SK-N-SH (cell line): ENCODE measurements at regions not wholly inside any gene's neighbourhood (a gene's known extent, or its start where the extent isn't known, plus 50 kb on each side); places are given as distances from the start of the nearest gene placed in this dataset.
A peak's percentile ranks its signal among the peaks of the same experiment; 100 is the strongest.

Experiments
- CTCF ChIA-PET: fragments of 300-600, 350-600 bp; formaldehyde crosslinking; extraction: SDS; loops from one replicate; lab custom pipeline; 2021; lab: Yijun Ruan, JAX
- POLR2A ChIA-PET: fragments of 350-600 bp; sonication (Branson Sonifier 250); formaldehyde crosslinking; extraction: SDS; loops from one replicate; lab custom pipeline; 2020; ENCODE audit warnings: antibody characterized with exemption, inconsistent platforms; lab: Yijun Ruan, JAX
- DNase-seq: peaks from one replicate; pipeline ENCODE4 v3.0.0; 2012
- H2AFZ ChIP-seq: fragments of 200-600 bp; sonication (generic); 2 replicates; pipeline ENCODE4 v1.8.1; 2016; ENCODE audit warnings: antibody characterized with exemption, mild to moderate bottlenecking, low read depth
- H3F3A ChIP-seq: fragments of 200-600 bp; sonication (generic); replicated peaks from 2 replicates; pipeline ENCODE3; 2016; ENCODE audit warnings: antibody characterized with exemption, mild to moderate bottlenecking; ENCODE audit not compliant: insufficient read depth
- H3K27ac ChIP-seq, 2 experiments: fragments of 200-500 bp in 1 of 2; fragments of 200-600 bp in 1 of 2; sonication (Bioruptor generic) in 1 of 2; sonication (generic), shearing (Covaris generic) in 1 of 2; 2 replicates each; pipeline versions ENCODE4 v1.5.1 to v1.6.1; 2014 to 2016; ENCODE audit warnings: low read depth in 2 of 2, inconsistent platforms in 1 of 2, low read length in 1 of 2, mild to moderate bottlenecking in 1 of 2, mixed read lengths in 1 of 2
- H3K27me3 ChIP-seq: fragments of 200-600 bp; sonication (generic), shearing (Covaris generic); 2 replicates; pipeline ENCODE4 v1.6.1; 2016; ENCODE audit warnings: mixed run types; ENCODE audit not compliant: insufficient read depth
- H3K36me3 ChIP-seq, 2 experiments: fragments of 200-500 bp in 1 of 2; fragments of 200-600 bp in 1 of 2; sonication (Bioruptor generic) in 1 of 2; sonication (generic) in 1 of 2; replicated peaks in 1 of 2; 2 replicates each; pipeline versions ENCODE3 to v1.5.1; 2014 to 2016; ENCODE audit warnings: low read length in 1 of 2, mild to moderate bottlenecking in 1 of 2; ENCODE audit not compliant: insufficient read depth in 2 of 2, control insufficient read depth in 1 of 2
- H3K4me1 ChIP-seq, 2 experiments: fragments of 200-500 bp in 1 of 2; fragments of 200-600 bp in 1 of 2; sonication (Bioruptor generic) in 1 of 2; sonication (generic), shearing (Covaris generic) in 1 of 2; 2 replicates each; pipeline versions ENCODE4 v1.5.1 to v1.6.1; 2014 to 2016; ENCODE audit warnings: low read depth in 1 of 2, low read length in 1 of 2, mixed run types in 1 of 2; ENCODE audit not compliant: insufficient read depth in 2 of 2, control insufficient read depth in 1 of 2
- H3K4me2 ChIP-seq: fragments of 200-600 bp; sonication (generic), shearing (Covaris generic); 2 replicates; pipeline ENCODE4 v1.6.1; 2017; ENCODE audit warnings: mixed run types
- H3K4me3 ChIP-seq, 2 experiments: fragments of 200-500 bp in 1 of 2; fragments of 200-600 bp in 1 of 2; sonication (Bioruptor generic) in 1 of 2; sonication (generic), shearing (Covaris generic) in 1 of 2; 2 replicates each; pipeline versions ENCODE4 v1.5.1 to v1.8.1; 2014 to 2016; ENCODE audit warnings: low read depth in 2 of 2, inconsistent platforms in 1 of 2, low read length in 1 of 2, mild to moderate bottlenecking in 1 of 2, mixed read lengths in 1 of 2, moderate library complexity in 1 of 2
- H3K79me2 ChIP-seq: fragments of 200-600 bp; sonication (generic); 2 replicates; pipeline ENCODE4 v1.8.1; 2017; ENCODE audit warnings: mild to moderate bottlenecking; ENCODE audit not compliant: insufficient read depth
- H3K9ac ChIP-seq: fragments of 200-600 bp; sonication (generic); 2 replicates; pipeline ENCODE4 v1.6.1; 2017; ENCODE audit warnings: mixed run types
- H3K9me2 ChIP-seq: fragments of 200-600 bp; sonication (generic); 2 replicates; pipeline ENCODE4 v1.6.1; 2017; ENCODE audit warnings: mixed run types
- H3K9me3 ChIP-seq: fragments of 200-600 bp; sonication (generic); 2 replicates; pipeline ENCODE4 v1.6.1; 2017; ENCODE audit warnings: mixed run types, mild to moderate bottlenecking, moderate library complexity
- H4K20me1 ChIP-seq: fragments of 200-600 bp; sonication (generic); 2 replicates; pipeline ENCODE4 v1.6.1; 2017; ENCODE audit warnings: mild to moderate bottlenecking, mixed run types; ENCODE audit not compliant: insufficient read depth
- CTCF ChIP-seq: fragments of 200-600 bp; sonication (generic); IDR thresholded peaks from 2 replicates; pipeline ENCODE4 v1.6.1; 2017; ENCODE audit warnings: antibody characterized with exemption, mild to moderate bottlenecking, moderate library complexity
- EP300 ChIP-seq, 2 experiments: IDR thresholded peaks; 2 replicates each; pipeline versions ENCODE4 v1.4.0 to v1.6.1; 2012; ENCODE audit warnings: borderline replicate concordance in 1 of 2, low read depth in 1 of 2, low read length in 1 of 2
- EZH2phosphoT487 ChIP-seq: fragments of 200-600 bp; sonication (generic); IDR thresholded peaks from 2 replicates; pipeline ENCODE4 v1.6.1; 2017; ENCODE audit warnings: low read depth, mixed run types, mild to moderate bottlenecking, antibody characterized with exemption, moderate library complexity, borderline replicate concordance
- FOSL2 ChIP-seq: IDR thresholded peaks from 2 replicates; pipeline ENCODE4 v1.4.0; 2012; ENCODE audit warnings: low read depth, mild to moderate bottlenecking, moderate library complexity, borderline replicate concordance
- FOXM1 ChIP-seq: IDR thresholded peaks from 2 replicates; pipeline ENCODE4 v1.4.0; 2012; ENCODE audit warnings: low read depth, mild to moderate bottlenecking
- MAX ChIP-seq: IDR thresholded peaks from 2 replicates; pipeline ENCODE4 v1.4.0; 2012; ENCODE audit warnings: low read depth
- MXI1 ChIP-seq: IDR thresholded peaks from 2 replicates; pipeline ENCODE4 v1.6.1; 2012; ENCODE audit warnings: mild to moderate bottlenecking, low read depth, low read length, improper control_type of control experiment
- NRF1 ChIP-seq: IDR thresholded peaks from 2 replicates; pipeline ENCODE4 v1.6.1; 2012; ENCODE audit warnings: low read depth, mild to moderate bottlenecking, low read length
- PBX3 ChIP-seq: IDR thresholded peaks from 2 replicates; pipeline ENCODE4; 2012
- POLR2AphosphoS5 ChIP-seq: IDR thresholded peaks from 2 replicates; pipeline ENCODE4 v1.6.1; 2012; ENCODE audit warnings: low read depth, low read length
- SMC3 ChIP-seq: IDR thresholded peaks from 2 replicates; pipeline ENCODE4 v1.6.1; 2012; ENCODE audit warnings: low read depth, low read length, improper control_type of control experiment
- TCF12 ChIP-seq: IDR thresholded peaks from 2 replicates; pipeline ENCODE4 v1.4.0; 2012
- TEAD4 ChIP-seq: IDR thresholded peaks from 2 replicates; pipeline ENCODE4 v1.4.0; 2012; ENCODE audit warnings: mild to moderate bottlenecking, borderline replicate concordance; ENCODE audit not compliant: insufficient read depth
- USF2 ChIP-seq: fragments of 150-350 bp; IDR thresholded peaks from 2 replicates; pipeline ENCODE4 v1.6.1; 2017; ENCODE audit warnings: antibody characterized with exemption, low read length, low read depth, borderline replicate concordance
- YY1 ChIP-seq: IDR thresholded peaks from 2 replicates; pipeline ENCODE4 v1.4.0; 2012; ENCODE audit warnings: low read depth, mild to moderate bottlenecking
- WGBS: methylation state at CpG from one replicate; pipeline ENCODE4 v1.1.6; 2017; ENCODE audit warnings: low lambda C conversion rate; 5-methylcytosine and 5-hydroxymethylcytosine counted together

DNA sequence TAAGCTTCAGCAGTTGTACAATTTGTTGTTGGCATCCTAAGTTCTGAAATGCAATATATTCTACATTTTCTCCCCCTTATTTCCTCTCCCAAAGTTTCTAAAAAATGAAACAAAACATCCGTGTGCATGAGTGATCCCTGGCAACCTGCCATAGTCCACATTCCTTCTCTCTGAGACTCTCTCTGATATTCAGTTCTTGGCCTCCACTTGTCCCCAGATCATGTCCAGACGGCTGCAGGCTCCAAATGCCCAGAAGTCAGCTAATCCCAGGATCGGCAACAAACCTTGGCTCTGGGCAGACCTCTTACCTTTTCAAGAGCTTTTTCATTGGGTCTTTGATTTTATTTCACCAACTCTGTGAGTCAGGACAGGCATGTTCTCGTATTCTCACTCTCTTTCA, 187.8 kb downstream of the ETS2 start (continued):
- TF ChIP-seq EZH2phosphoT487 (no peak), MXI1 (no peak), POLR2AphosphoS5 (peak; percentile 61; the same call in 1 of the 2 replicates), SMC3 (no peak)

GRCh38 chr21:38992737-38993136, 187.0 kb downstream of the ETS2 start:
- peak overlapping the region; percentile 33; the same call in 1 of the 2 replicates for H3K4me2 ChIP-seq
- peaks cover 29 to 70% of the 10 kb centered on the region in 2 experiments for H3K4me1 ChIP-seq
- POLR2A ChIA-PET: no interaction called here
- peaks cover 10% of the 10 kb centered on the region for H3F3A ChIP-seq
- no peaks in the 10 kb centered on the region for H3K36me3 ChIP-seq
- WGBS: 77% methylated on average over 3 of the region's 3 CpGs
- H3K9me2 ChIP-seq: no peaks in the 10 kb centered on the region
- no peak for TF ChIP-seq USF2
- no peak for TF ChIP-seq NRF1
- TF ChIP-seq MAX: no peak
- TF ChIP-seq EP300 (IDR thresholded peaks at IDR 0.05; ENCODE audit: borderline replicate concordance in 1 of 2, low read depth in 1 of 2, low read length in 1 of 2): no peak
- no peak for TF ChIP-seq TCF12
- TF ChIP-seq PBX3: no peak
- no peak for TF ChIP-seq FOSL2
- TF ChIP-seq YY1: no peak
- no peak for TF ChIP-seq TEAD4
- TF ChIP-seq, all 33 proteins: peak for 0
- no peak overlapping the region for H3K9ac ChIP-seq
- H4K20me1 ChIP-seq: no peaks in the 10 kb centered on the region
- CTCF ChIA-PET: interaction anchor here (1.4 to 2.2 kb wide), 2 partner anchors 10 to 34 kb away, joined by 3 to 5 read pairs; no protein-coding TSS in a partner anchor
- no peaks in the 10 kb centered on the region for H3K9me3 ChIP-seq
- H3K4me3 ChIP-seq: no peak overlapping the region
- DNase-seq: no peak
- no peak overlapping the region for H2AFZ ChIP-seq
- H3K27ac ChIP-seq: peak overlapping the region in 1 of 2 experiments; percentile 72; a peak in 2 of 4 replicates
- no peaks in the 10 kb centered on the region for H3K27me3 ChIP-seq
- no peaks in the 10 kb centered on the region for H3K79me2 ChIP-seq

- peaks cover 18% of the 10 kb centered on the region for H3F3A ChIP-seq
- no peaks in the 10 kb centered on the region for H3K36me3 ChIP-seq
- H3K4me1 ChIP-seq: peaks cover 37 to 87% of the 10 kb centered on the region in 2 experiments
- no peak overlapping the region for H3K4me3 ChIP-seq
- 71% methylated on average over 12 of the region's 12 CpGs for WGBS
- TF ChIP-seq EZH2phosphoT487 (no peak), CTCF (no peak), FOXM1 (no peak)
- CTCF ChIA-PET: interaction anchor here (0.6 to 7.9 kb wide), 8 partner anchors 23 to 256 kb away, joined by 3 to 42 read pairs (median 4); partner anchors contain the start of gene ETS2
- no peak overlapping the region for H2AFZ ChIP-seq
- no peaks in the 10 kb centered on the region; the same call in 1 of the 2 replicates for H4K20me1 ChIP-seq
- POLR2A ChIA-PET: interaction anchor here (0.5 to 1.9 kb wide), 12 partner anchors 10 to 229 kb away, joined by 3 to 13 read pairs (median 4); partner anchors contain the start of gene PSMG1
- H3K9ac ChIP-seq: no peak overlapping the region
- no peaks in the 10 kb centered on the region for H3K9me2 ChIP-seq
- H3K79me2 ChIP-seq: no peaks in the 10 kb centered on the region
- H3K4me2 ChIP-seq: peak overlapping the region; percentile 55
- H3K27me3 ChIP-seq: no peaks in the 10 kb centered on the region
- DNase-seq: peak; percentile 49
- peak overlapping the region in 1 of 2 experiments; percentile 99; a peak in 2 of 4 replicates for H3K27ac ChIP-seq
- no peaks in the 10 kb centered on the region for H3K9me3 ChIP-seq
Observed at GRCh38 chr21:38990424-38990794, 184.7 kb downstream of the ETS2 start.
